Loucy (cell line): ENCODE measurements at regions not wholly inside any gene's neighbourhood (a gene's known extent, or its start where the extent isn't known, plus 50 kb on each side); places are given as distances from the start of the nearest gene placed in this dataset.

ENCODE experiments used
- CTCF ChIP-seq: fragments of 200-600 bp; sonication (generic); conservative IDR thresholded peaks from 2 replicates; pipeline ENCODE4 v1.5.1; 2014; ENCODE audit warnings: mild to moderate bottlenecking, antibody characterized with exemption, low read length
- EZH2phosphoT487 ChIP-seq: fragments of 200-600 bp; IDR thresholded peaks from 2 replicates; pipeline ENCODE4 v1.6.1; 2018; ENCODE audit warnings: antibody characterized with exemption, mild to moderate bottlenecking, moderate library complexity, borderline replicate concordance

GRCh38 chr21:32182449-32182848 is 96.4 kb downstream of the MIS18A start:
- TF ChIP-seq EZH2phosphoT487 (no peak), CTCF (no peak)
